Dermis blood vessel endothelial cell (primary cell): ENCODE measurements at regions not wholly inside any gene's neighbourhood (a gene's known extent, or its start where the extent isn't known, plus 50 kb on each side); places are given as distances from the start of the nearest gene placed in this dataset.
A peak's percentile ranks its signal among the peaks of the same experiment; 100 is the strongest.

Experiments
- DNase-seq: peaks from one replicate; pipeline ENCODE4 v3.0.0; 2010

DNA sequence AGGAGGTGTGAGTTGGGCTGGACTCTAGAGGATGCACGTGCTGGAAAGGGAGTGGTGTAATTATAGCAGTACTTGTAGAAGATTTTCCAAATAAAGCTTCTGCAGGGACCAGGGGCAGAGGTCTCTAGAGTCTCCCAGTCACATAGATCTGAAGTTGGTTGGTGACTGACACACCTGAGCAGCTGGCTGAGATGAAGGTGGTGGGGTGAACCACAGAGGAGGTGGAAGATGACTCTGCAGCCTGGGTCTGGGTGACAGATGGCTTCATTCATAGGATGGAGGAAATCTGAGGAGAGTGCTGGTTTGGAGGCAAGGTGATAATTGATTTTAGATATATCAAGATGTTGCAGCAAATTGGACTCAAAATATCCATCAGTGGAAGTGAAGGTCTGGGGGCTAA is 178.9 kb upstream of the IVNS1ABP start:
- DNase-seq = no peak

DNA sequence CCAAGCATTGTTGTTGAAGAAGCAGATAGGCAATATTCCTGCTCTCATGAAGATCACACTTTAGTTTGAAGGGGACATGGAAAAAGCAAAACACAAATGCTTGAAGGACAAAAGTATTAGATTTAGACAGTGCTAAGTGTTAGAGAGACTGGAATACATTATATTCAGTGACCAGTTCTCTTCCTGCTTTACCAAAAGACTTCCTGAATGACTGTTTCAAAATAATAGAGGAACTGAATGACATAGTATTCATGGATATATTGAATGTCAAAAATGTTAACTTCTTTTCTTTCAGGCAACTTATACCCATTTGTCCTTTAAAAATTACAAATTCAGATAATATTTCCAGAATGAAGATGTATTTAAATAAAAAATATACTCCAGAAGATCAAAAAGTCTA is 178.0 kb upstream of the IVNS1ABP start:
- DNase-seq = peak; percentile 25

DNA sequence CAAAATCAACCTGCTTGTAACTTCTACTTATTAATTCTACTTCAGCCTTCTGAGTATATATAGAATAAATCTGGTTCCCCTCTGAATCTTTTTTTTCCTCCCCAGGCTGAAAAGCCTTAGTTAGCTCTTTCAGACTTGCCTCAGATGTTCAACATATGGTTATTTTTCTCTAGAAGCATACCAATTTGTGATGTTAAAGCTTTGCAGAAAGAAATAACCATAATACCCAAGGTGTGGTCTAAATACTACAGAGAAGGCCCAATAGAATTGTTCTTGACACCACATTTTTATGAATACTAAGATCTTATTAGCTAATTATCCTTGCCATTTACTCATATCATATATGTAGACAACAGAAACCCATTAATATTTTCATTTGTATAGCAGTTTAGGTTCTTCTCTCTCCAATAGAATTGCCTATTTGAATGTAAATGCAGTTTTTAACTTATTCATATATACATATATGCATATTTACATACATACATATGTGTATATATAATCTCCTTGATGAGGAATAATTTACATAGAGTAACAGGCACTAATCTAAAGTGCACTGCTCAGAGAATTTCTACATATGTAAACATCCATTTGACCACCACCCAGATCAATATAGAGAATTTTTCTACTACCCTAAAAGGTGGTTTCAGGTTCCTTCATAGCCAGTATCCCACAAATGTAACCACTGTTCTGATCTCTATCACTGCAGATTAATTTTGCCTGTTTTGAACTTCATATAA is 175.2 kb upstream of the IVNS1ABP start:
- DNase-seq = no peak

DNA sequence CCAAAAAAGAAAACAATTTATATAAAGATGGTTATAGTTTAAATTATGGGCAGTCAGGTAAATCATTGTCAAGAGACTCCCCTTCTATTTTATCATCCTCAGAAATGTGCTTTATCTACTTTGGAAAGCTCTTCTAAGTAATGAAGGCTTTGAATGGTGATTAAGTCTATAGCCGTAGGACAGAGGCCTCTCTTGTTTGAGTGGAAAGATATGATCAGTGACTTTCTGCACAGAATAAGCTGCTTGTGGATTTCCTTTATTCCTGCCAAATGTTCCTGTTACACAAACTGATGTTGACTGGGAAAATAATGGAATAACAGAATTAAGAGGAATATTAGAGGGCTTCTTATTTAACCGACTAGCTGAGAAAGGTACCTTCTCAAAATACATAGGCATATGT is 174.6 kb upstream of the IVNS1ABP start:
- DNase-seq = no peak

DNA sequence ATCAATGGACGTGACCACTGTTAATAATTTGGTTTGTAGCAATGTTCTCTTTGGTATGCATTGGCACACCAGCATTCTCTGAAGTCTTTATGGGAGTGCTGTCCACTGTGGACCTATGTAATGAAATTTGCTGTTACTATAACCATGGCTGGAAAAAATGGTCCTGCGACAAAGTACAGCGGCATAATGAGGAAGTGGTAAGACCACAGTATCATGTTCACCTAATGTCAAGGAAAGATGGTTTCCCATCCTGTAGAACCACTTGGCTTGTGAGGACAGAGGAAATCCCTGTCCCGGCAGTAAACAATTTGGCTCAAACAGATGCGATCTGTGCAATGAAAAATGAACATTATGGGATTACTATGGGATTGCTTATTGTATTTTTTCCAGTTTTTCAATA is 173.9 kb upstream of the IVNS1ABP start:
- no peak for DNase-seq

DNA sequence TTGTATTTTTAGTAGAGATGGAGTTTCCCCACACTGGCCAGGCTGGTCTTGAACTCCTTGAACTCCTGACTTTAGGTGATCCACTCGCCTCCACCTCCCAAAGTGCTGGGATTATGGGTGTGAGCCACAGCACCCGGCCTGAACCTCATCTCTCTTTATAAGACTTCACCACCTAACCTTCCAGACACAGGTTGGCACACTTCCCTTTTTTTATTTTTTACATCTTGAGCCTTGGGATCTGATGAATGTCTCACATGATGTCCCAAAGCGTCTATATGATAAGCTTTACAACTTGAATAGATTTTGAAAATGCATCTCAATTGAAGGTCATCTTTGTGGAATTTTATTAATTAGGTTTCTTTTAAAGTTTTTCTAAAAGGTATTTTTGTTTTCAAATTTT is 172.4 kb upstream of the IVNS1ABP start:
- DNase-seq = no peak

DNA sequence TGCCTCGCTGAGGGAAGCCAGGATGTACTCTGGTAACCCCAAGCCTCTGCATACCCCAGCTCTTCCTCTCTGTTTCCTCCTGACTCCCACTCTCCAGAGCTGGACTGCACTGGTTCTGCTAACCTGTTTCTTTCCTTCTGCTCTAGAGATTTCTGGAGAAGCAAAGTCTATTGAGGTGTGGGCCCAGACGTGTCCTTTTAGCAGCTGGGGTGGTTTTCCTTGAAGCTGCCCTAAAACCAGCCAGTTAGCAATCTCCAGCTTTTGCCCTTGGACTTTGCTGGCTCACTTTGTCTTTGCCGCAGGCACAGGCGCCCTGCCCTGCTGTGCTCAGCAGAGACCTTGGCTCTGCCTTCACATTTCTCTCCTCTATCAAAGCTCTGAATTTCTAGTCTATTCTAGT is 171.8 kb upstream of the IVNS1ABP start:
- DNase-seq = no peak

DNA sequence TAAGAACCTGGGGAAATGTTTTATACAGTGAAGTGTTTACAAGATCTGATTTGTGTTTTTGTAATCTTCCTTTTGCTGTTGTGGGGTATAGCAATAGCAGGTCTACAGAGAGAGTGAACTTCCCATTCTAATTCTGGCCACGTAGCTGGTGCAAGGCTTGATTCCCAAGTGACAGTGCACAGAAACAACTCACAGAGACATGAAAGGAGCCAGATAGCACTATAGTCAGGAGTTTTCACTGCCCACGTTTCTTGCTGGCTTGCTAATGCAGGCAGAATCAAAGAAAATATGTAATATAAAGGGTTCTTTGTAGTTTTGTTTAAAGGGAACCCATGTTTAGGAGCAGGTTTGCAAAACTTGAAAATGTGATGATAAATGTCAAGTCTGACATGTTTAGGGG is 170.9 kb upstream of the IVNS1ABP start:
- DNase-seq = no peak

DNA sequence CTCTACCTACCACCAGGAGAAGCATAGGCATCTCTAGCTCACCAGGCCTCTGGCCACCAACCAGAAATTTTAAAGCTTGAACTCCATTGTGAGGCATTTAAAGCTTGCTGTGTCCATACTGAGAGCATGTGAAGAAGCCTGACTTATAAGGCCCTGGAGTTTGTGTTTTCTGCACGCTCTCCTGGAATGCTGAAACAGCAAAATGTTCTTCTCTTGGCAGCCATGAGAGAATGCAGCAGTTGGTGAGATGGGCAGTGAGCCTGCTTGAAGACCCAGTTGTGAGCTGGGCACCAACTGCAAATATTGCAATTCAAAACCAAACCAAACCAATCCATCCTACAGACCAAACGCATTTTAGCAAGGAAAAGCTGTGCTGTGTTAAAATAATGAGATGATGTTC is 170.0 kb upstream of the IVNS1ABP start:
- no peak for DNase-seq

DNA sequence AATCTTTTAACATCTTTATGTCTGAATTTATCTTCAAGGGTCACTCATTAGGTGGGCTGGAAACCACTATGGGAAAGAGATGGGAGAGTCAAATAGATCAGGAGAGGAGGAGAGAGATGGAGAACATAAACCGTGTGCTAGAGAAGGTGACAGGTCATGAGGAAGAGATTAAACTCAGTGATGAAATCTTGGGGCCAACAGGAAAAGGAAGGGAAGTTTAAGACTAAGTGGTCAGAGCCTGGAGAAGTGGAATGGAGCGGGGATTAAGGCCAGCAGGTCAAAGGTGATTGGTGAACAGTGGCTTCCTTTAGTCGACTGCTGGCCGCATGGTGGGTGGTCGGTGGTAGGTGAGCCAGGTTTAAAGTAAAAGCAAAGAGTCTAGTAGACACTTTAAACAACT is 169.3 kb upstream of the IVNS1ABP start:
- DNase-seq = no peak

DNA sequence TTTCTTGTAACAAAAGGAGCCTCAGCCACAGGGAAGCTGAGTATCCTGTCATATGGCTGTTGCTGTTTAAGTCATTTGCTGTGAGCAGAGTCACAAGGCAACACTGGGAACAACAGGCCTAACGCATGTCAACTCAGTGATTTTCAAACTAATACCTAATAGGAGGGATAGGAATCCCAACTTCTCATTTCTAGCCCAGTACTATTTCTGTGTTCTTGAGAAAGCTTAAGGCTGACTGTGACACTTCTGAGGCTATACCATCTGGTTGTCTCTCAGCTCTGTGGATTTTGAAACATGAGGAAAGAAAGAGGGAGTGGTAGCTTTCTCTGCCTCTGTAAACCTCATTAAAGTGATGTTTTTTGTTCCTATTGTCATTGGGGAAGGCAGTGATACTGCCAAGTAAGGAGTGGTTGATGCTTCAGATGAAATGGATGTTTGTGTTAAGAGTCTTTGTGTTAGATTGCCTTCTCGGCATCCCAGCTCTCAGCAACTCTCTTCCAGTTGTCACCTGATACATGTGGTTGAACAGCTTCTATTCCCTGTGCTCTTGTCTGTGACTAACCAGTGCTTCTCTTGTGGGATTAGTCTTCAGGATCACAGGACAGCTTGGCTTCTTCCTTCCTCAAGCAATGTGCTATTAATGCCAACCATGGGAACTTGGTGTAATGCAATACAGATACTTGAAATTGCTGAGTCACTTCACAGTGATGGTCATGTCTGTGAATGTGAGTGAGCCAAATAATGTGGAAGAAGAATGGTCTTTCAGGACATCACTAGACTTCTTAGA is 166.8 kb upstream of the IVNS1ABP start:
- DNase-seq = peak; percentile 35

DNA sequence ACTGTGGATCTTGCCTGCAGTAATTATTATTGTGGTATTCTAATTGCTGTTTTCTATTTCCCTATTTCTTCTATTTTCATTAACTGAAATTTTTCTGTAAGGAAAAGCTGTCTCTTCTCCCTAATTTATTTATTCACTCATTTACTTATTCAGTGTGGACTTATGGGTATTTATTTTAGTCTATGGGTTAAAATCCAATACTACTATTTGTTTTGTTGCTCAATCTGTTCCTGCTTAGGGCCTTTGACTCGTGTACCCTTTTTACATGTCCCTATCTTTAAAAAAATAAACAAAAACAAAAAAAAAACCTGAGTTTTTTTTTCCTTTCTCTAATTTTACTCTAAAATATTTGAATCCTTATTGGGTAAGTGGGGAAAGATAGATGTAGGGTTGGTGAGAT is 166.2 kb upstream of the IVNS1ABP start:
- DNase-seq = no peak

DNA sequence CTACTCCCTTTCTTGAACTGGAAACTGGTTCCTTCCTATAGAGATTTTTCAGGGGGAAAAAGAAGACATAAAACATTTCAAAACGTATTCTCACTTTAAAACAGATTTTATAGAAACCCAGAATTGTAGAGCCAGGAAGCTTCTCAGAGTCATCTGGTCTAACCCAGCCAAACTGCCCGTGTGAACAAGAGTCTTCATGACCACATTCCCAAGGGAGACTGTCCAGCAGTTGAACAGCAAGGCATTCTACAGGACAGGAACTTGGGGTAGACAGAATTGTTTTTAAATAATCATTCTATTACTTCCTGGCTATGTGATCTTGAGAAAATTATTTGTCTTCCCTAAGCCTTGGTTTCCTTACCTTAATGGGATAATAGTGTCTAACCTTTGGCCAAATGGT is 163.5 kb upstream of the IVNS1ABP start:
- DNase-seq = no peak

DNA sequence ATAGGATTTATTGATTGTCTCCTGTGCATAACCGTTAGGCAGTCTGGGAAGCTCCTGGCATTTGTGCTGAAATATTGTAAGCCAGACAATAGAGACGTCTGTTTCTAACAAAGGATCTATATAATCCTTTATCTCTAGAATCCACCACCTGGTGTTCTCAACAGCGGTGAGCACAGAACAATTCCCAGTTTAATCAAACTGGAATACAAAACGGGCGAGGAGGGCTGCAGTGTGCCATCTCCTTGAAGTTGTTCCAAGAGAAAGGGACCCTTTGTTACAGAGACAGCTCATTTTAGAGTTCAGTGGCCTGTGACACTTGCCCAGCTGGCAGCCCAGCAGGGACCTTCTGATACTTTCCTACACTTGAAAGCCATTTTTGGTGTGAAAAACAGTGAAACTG is 162.8 kb upstream of the IVNS1ABP start:
- DNase-seq = no peak

DNA sequence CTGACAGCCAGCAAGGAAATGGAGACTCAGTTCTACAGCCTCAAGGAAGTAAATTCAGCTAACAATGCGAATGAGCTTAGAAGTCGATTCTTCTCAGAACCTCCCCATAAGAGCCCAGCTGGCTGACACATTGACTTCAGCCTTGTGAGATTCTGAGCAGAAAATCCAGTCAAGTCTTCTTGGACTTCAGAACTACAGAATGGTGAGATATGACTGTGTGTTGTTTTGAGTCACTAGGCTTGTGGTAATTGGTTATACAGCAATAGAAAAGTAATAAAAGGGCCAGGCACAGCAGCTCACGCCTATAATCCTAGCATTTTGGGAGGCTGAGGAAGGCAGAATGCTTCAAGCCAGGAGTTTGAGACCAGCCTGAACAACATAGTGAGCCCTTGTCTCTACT is 161.8 kb upstream of the IVNS1ABP start:
- DNase-seq = no peak

DNA sequence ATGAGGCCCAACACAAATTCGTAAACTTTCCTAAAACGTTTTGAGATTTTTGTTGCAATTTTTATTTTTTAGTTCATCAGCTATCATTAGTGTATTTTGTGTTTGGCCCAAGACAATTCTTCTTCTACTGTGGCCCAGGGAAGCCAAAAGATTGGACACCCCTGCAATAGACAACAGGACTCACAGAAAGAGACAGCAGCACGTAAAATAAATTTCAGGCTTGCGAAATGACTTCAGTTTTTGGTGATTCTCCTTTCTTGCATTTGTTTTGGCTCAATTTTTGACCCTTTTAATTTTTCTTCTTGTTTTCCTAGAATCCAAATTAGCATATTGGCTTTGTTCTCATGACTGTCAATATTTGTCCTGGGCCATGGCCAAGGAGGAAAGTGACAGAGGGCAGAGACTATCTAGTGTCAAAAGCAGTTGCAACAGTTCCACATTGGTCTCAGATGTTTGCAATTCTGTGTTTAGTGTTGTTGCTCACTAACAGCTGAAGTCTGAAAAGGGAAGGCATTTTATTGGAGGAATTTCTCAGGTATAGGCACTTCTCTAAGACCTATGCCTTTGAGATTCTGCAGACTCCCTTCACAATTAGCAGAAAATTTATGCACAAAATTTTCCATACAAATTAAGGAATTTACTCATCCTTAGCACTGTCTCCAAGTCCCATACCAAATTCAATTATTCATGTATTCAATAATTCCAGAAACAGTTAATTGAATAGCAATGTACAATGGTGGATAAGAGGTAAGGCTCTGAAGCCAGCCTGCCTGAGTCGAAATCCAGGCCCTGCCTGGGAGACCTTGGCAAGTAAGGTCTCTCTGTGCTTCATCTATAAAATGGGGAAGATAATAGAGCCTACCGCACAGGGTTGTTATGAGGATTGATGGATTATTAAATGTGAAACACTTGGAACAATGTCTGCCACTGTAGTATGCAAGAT is 160.9 kb upstream of the IVNS1ABP start:
- DNase-seq = no peak

DNA sequence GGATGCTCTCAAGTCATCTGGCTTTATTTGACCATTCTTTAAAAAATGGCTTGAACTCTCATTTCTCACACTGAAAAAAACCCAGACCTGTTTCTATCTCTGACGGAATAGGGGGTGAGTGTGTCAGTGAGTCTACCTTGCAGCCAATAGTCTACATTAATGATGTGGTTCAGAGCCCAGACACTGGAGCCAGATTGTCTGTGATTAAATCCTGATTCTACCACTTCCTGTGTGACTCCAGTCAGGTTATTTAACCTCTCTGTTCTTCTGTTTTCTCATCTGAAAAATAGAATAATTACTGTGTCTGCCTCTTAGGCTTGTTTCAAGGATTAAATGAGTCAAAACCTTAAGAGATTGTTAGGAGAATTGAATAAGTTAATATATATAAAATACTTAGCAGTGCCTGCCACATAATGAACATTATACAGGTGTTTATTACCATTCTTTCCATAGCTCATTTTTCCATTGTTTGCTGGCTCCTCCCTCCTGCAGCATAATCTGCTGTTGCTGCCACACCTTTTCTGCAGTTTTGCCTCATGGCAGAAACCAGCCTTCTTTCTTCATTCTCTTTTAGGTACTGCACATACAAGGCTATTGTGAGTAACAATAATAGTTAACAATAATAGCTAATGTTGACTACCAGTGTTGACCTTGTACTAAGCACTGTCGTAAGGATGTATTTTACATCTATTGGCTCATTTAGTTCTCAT is 157.6 kb upstream of the IVNS1ABP start:
- no peak for DNase-seq

DNA sequence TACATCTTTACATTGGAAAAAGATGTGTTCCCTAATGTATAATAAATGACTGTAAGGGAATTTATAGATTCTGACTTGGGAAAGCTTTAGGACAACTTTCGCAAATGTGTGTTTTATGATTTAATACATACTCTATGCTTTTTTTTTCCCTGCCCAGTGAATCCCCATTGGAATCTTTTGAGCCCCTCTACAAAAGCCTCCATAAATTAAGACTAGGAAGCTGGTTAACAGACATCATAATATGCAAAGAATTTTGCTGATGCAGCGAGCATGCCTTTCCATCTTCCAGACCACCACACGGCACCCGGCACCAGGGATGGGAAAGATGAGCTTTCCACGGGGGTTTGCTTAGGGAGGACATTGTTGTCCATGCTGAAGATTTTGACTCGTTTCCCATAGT is 156.1 kb upstream of the IVNS1ABP start:
- DNase-seq = no peak

DNA sequence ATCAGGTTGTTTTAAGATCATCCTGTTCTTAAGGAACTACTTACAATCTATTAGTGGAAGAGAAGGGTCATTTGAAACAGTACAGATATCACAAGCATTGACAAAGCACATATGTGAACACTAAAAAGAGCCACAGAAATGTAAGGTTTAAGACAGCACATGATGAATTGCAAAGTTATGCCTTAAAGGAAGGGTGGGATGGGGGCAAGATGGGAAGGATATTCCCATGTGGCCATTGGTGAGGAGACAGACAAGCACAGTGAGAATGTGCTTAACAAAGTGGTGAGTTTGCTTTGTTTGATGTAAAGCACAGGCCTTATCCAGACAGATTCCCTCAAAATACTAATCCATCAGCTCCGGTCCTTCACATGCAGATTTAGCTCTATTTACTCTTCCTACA is 151.6 kb upstream of the IVNS1ABP start:
- no peak for DNase-seq

DNA sequence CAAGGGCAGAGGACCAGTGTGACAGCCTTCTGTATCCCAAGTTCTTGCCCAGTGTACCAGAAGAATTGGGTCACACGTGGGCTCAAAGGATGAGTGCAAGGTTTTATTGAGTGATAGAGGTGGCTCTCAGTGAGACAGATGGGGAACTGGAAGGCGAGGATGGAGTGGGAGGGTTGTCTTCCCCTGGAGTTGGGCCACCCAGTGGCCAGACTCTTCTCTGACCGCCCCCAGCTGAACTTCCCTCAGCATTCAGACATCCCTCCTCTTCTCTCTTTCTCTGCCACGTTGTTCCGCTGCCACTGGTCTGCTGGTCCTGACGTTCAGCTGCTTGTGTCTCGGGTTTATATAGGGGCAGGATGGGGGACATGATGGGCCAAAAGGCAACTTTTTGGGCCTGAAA is 150.1 kb upstream of the IVNS1ABP start:
- DNase-seq = no peak

DNA sequence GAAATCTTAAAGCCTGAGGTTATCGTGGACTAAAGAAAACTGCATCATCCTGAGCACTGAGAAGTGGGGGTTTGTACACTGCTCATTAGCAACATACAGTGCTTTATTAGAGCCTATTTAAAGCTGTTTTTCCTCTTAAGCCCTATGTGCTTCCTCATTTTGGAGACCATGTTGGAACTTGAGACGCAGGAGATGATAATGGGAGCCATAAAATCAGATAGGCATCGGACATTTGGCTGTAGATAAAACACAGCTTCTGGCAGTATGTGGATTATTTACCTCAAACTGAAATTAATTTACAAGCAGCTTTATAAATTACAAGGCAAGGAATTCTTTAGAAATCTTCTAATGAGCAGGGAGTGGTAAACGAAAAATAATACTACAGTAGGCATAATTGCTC is 147.7 kb upstream of the IVNS1ABP start:
- DNase-seq = no peak

DNA sequence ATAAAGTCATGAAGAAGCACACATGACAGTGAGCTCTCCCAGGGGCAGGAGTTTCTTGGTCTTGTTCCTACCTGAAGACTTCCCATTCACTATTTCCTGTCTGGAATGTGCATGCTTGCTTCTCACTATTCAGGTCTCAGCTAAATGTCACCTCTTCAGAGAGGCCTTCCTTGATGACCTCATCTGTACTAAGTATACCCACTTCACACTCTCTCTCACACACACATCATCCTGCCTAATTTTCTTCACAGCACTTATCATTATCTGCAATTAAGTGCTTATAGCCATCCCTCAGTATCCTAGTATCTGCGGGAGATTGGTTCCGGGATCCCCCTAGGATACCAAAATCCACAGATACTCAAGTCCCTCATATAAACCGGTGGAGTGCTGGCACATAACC is 146.4 kb upstream of the IVNS1ABP start:
- DNase-seq = no peak

DNA sequence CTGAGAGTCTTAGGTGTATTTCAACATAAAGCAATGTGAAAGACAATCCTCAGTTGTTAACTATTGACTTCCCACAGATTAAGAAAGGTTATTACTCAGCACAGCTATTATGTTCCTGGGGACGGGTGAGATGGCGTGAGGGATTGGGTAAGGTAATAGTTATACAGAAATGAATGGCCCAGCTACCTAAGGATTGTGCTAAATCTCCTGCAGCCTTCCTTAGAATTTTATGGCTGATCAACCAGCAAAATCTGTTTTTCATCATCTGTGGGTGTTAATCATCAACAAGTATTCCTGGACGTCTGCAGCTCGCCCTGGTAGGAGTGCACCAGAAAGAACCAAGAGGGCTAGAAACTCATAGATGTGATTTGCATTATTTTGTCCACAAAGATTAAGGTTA is 146.0 kb upstream of the IVNS1ABP start:
- DNase-seq = no peak
